HL-60 (cell line): ENCODE measurements at regions not wholly inside any gene's neighbourhood (a gene's known extent, or its start where the extent isn't known, plus 50 kb on each side); places are given as distances from the start of the nearest gene placed in this dataset.

ENCODE experiments used
- DNase-seq, 2 experiments: peaks; one replicate each; pipeline ENCODE4 v3.0.0-alpha.2; 2010 to 2020; ENCODE audit warnings: low read depth in 1 of 2, low spot score in 1 of 2
- H3K27ac ChIP-seq: fragments of 250-450 bp; sonication (Bioruptor Pico); replicated peaks from 2 replicates; pipeline ENCODE4 v1.5.1; 2020; ENCODE audit warnings: mild to moderate bottlenecking, moderate library complexity
- H3K27me3 ChIP-seq: fragments of 250-450 bp; sonication (Bioruptor Pico); 2 replicates; pipeline ENCODE4 v1.5.1; 2021; ENCODE audit warnings: mild to moderate bottlenecking, moderate library complexity; ENCODE audit not compliant: insufficient read depth, poor library complexity, severe bottlenecking
- H3K4me3 ChIP-seq: replicated peaks from 2 replicates; pipeline ENCODE4 v1.5.1; 2011; ENCODE audit warnings: mild to moderate bottlenecking, control low read depth, low read length; ENCODE audit not compliant: insufficient read depth
- GABPA ChIP-seq: IDR thresholded peaks from 2 replicates; pipeline ENCODE4 v1.6.1; 2012; ENCODE audit warnings: low read depth
- POLR2AphosphoS5 ChIP-seq: IDR thresholded peaks from 2 replicates; pipeline ENCODE4 v1.6.1; 2012; ENCODE audit warnings: low read depth
- SPI1 ChIP-seq: IDR thresholded peaks from 2 replicates; pipeline ENCODE4 v1.6.1; 2012; ENCODE audit warnings: low read depth, mild to moderate bottlenecking, borderline replicate concordance
- TF ChIP-seq, protein P1 (sequence below): IDR thresholded peaks from one replicate; pipeline ENCODE4 v1.5.1; 2011; ENCODE audit warnings: low read length, control low read depth, inconsistent platforms; ENCODE audit not compliant: insufficient read depth
- TF ChIP-seq, protein P2 (sequence below): IDR thresholded peaks from 2 replicates; pipeline ENCODE4 v1.6.1; 2012; ENCODE audit warnings: low read depth; ENCODE audit not compliant: insufficient replicate concordance

DNA sequence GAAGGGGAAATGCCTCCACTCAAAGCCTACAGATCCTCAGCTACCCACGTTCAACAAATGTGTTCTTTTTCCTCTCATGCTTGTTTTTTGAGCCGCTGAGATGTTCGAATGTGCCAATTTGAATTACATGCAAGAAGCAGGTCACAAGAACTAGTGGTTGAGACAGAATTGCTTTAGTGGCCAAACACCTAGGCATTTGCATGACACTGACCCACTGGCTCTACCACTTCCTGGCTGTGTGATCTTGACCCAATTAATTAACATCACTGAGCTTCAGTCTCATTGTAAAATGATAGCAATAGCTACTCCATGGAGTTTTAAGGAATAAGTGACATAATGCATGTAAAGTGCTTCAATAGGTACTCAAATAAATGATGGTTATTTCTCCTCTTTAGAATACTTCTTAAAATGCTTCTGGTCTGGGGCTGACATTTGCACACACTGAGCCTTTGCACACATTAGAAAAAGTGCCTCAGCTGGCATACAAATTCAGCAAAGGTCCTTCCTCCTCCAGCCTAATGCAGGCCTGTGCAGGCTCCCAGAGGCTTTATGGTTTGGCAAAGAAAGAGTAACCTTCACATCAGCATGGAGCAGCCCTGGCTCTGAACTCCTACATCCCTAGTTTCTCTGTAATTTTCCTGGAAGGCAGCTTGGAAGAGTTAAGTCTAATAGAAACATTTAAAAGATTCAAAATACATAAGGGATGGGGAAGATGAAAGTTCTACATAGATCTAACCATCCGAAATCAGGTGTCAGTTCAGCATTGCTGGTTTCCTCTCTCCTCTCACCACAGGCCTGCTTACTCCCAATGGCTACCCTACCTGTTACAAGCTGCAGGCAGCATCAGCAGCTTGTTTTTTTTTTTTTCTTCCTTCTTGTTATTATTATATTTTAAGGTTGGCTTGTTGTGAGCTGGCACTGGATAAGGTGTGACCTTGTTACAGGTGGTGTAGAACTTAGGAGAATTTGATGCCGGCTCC is 107.4 kb downstream of the TBX19 start:
- Histone ChIP-seq H3K4me3 (no peak overlapping the region), H3K27me3 (no peaks in the 10 kb centered on the region), H3K27ac (no peak overlapping the region)
- TF ChIP-seq, protein P1, sequence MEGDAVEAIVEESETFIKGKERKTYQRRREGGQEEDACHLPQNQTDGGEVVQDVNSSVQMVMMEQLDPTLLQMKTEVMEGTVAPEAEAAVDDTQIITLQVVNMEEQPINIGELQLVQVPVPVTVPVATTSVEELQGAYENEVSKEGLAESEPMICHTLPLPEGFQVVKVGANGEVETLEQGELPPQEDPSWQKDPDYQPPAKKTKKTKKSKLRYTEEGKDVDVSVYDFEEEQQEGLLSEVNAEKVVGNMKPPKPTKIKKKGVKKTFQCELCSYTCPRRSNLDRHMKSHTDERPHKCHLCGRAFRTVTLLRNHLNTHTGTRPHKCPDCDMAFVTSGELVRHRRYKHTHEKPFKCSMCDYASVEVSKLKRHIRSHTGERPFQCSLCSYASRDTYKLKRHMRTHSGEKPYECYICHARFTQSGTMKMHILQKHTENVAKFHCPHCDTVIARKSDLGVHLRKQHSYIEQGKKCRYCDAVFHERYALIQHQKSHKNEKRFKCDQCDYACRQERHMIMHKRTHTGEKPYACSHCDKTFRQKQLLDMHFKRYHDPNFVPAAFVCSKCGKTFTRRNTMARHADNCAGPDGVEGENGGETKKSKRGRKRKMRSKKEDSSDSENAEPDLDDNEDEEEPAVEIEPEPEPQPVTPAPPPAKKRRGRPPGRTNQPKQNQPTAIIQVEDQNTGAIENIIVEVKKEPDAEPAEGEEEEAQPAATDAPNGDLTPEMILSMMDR = no peak
- TF ChIP-seq SPI1 (no peak), POLR2AphosphoS5 (no peak), GABPA (no peak)
- TF ChIP-seq, protein P2, sequence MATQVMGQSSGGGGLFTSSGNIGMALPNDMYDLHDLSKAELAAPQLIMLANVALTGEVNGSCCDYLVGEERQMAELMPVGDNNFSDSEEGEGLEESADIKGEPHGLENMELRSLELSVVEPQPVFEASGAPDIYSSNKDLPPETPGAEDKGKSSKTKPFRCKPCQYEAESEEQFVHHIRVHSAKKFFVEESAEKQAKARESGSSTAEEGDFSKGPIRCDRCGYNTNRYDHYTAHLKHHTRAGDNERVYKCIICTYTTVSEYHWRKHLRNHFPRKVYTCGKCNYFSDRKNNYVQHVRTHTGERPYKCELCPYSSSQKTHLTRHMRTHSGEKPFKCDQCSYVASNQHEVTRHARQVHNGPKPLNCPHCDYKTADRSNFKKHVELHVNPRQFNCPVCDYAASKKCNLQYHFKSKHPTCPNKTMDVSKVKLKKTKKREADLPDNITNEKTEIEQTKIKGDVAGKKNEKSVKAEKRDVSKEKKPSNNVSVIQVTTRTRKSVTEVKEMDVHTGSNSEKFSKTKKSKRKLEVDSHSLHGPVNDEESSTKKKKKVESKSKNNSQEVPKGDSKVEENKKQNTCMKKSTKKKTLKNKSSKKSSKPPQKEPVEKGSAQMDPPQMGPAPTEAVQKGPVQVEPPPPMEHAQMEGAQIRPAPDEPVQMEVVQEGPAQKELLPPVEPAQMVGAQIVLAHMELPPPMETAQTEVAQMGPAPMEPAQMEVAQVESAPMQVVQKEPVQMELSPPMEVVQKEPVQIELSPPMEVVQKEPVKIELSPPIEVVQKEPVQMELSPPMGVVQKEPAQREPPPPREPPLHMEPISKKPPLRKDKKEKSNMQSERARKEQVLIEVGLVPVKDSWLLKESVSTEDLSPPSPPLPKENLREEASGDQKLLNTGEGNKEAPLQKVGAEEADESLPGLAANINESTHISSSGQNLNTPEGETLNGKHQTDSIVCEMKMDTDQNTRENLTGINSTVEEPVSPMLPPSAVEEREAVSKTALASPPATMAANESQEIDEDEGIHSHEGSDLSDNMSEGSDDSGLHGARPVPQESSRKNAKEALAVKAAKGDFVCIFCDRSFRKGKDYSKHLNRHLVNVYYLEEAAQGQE = no peak
- DNase-seq = no peak

DNA sequence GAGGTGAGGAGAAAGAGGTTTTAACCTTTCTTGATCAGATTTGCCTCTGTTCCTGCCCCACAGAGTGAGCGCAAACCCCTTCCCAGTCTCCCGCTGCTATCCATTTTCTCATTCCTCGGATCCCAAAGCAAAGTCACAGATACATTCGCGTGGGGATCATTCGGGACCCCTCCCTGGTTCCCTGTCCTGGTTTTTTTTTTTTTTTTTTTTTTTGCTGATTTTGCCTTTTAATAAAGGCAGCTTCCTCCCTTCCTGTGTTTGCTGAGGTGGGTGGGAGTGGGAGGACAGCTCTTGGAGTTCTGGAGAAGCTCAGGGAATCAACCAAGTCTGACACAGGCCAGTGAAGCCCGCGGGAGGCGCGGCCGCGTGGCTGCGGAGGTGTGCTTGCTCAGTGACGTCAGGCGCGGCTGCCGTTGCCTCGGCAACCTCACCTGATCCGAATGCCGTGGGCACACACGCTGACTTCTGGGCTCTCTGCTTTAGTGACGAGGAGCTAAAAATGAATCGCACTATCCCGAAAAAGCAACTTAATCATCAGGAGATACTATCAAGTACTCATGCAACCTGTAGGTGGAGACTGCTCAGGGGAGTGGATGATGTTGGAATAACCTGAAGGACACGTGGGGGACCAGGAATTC is 106.4 kb downstream of the TBX19 start:
- TF ChIP-seq POLR2AphosphoS5 (no peak), GABPA (no peak), SPI1 (no peak)
- TF ChIP-seq, protein P1 = no peak
- TF ChIP-seq, protein P2 = no peak

DNA sequence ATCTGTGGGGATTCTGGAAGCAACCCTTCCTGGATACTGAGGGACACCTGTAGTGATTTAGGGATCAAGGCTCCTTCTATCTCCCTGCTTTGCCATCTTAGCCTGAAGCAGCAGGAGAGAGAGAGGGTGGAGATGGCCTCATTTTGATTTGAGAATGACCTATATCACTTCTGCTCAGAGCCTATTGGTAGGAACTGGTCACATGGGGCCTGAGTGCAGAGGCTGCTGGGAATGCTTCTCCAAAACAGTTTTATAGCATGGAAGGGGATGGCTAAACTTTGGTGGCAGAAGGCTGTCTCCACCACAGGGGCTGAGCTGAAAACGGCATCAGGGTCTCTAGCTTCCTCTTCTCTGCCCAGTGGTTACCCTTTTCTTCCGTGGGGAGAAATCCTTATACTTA is 105.8 kb downstream of the TBX19 start:
- Histone ChIP-seq H3K27ac (no peak overlapping the region), H3K4me3 (no peak overlapping the region), H3K27me3 (no peaks in the 10 kb centered on the region)
- TF ChIP-seq, protein P1 = no peak
- TF ChIP-seq SPI1 = no peak
- TF ChIP-seq POLR2AphosphoS5 = no peak
- TF ChIP-seq, protein P2 = no peak
- no peak for TF ChIP-seq GABPA
- no peak for DNase-seq

More for the DNA sequence above, 106.4 kb downstream of the TBX19 start:
- no peak for DNase-seq
- no peak overlapping the region for H3K27ac ChIP-seq
- no peaks in the 10 kb centered on the region for H3K27me3 ChIP-seq
- H3K4me3 ChIP-seq = no peak overlapping the region
